ENCODE measurements at regions not wholly inside any gene's neighbourhood (a gene's known extent, or its start where the extent isn't known, plus 50 kb on each side); places are given as distances from the start of the nearest gene placed in this dataset.
"Not testable (repeated sequence)": the region's sequence is repeated elsewhere in the genome, so short reads cannot be mapped to it uniquely, and the experiment has no call there.

DNA sequence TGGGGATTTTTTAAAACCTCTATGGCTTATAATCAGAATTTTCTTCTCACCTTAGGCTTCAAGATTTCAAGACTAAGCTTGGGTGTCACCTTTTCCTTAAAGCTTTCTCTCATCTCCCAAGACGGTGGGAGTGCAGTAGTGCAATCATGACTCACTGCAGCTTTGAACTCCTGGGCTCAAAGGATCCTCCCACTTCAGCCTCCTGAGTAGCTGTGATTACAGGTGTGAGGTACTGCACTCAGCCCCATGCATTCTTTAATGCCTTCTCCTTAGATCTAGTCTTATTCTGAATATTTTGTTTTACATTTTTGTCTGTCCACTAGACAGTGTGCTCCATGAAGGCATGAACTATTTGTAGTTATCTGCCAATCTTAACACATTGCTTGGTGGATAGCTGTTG is 55.7 kb upstream of the FAT3 start:
- no peak for DNase-seq

DNA sequence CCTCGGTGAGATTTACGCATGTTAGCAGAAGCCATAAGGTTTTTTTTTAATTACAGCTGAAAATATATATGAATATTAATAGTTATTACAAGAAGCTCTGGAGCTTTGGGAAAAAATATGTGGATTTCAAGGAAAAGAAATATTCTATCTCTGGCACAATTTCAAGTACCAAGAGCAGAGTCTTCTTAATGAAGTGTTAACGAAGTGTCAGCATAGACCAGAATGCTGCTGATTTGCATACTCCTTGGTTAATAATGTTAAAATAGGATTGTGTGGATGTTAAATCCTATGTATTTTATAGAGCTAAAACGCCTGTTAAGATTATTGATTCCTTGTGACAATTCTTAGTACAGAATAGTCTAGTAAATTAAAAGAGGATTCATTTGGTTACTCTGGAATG is 57.0 kb upstream of the FAT3 start:
- no peak for DNase-seq

DNA sequence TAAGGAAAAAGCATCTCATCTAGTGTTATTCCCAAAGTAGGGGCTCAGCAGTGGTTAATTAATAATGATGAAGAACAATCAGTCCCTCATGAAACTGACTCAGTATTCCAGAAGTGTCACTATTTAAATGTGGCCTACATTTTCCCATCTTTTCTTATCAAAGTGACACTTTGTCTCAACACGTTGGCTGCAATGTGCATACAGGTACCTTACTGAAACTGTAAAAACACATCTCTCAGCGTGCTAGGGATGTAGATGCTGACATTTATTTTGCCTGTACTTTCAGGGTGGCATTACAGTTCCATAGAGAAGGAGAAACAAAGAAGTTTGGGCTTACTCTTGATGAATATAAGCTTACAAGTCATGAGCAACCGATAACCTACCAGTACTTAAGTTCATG is 58.3 kb upstream of the FAT3 start:
- no peak for DNase-seq

DNA sequence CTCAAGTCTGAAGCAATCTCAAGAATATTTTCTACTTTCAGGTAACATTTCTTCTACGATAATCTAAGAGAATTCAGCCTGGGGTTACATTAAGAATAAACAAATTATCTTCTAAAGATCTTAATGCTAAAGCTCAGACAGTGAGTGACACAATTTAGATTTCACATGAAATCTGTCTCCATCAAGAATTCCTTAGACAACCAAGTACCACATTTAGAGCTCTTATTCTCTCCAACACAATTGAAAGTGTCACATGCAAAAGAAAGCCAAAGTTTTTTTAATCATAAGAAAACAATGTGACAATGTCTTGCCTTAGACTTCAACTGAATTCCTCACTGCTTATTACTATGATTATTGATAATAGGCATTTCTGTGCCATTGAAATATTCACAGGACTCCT is 60.7 kb upstream of the FAT3 start:
- no peak for DNase-seq

DNA sequence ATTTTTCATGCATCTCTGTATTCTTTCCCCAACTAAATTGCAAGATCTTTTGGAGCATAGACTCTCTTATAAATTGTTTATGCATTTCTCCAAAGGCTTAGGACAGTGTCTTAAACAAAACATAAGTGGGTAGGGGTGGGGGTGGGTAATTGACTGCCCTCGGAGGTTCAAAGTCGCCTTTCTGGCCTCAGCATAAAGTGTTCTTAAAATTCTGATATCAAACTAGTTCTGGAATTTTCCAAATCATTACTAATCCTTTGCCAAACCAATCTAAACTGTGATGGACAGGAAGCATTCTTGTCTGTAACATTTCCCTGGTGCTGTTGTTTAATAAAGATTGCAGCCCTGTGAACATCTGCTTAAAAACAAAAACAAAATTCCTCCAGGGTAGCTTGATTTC is 61.8 kb upstream of the FAT3 start:
- no peak for DNase-seq

DNA sequence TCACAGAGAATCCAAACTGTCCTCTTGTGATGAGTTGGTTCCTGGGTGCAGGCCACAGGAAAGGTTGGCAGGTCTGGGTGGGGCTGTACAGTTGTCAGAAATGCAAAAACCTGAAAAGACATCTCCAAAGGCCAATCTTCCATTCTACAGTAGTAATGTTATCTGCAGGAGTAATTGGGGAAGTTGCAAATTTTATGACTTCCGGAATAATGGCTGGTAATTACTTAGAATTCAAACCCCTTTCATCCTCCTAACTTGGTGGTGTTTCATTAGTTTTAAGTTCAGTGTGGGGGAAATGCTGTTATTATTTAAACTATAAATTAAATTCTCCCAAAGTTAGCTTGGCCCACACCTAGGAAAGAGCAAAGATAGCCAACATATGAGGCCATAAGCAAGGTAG is 64.7 kb upstream of the FAT3 start:
- no peak for DNase-seq

DNA sequence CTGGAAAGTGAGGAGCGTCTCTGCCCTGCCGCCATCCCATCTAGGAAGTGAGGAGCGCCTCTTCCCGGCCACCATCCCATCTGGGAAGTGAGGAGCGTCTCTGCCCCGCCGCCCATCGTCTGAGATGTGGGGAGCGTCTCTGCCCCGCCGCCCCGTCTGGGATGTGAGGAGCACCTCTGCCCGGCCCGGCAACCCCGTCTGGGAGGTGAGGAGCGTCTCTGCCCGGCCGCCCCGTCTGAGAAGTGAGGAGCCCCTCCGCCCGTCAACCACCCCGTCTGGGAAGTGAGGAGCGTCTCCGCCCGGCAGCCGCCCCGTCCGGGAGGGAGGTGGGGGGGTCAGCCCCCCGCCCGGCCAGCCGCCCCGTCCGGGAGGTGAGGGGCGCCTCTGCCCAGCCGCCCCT is 67.2 kb upstream of the FAT3 start:
- not testable (repeated sequence) for DNase-seq

DNA sequence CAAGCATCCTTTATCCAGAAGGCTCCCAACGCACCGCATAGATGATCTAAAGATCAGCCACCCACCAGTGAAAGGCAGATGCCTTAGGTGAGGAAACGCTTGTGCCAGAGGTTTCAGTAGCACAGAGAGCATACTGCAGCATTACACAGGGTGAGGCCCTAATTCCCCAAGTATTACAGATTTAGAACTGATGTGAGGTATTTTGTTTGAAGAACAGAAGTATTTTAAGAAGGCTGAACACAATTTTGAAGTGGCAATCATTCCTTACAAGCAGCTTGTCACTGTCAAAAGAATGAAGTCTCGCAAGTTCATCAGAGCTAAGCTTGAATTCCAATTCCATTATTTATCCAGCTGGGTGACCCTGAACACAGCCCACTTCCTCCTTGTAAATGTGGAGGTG is 70.0 kb upstream of the FAT3 start:
- no peak for DNase-seq

DNA sequence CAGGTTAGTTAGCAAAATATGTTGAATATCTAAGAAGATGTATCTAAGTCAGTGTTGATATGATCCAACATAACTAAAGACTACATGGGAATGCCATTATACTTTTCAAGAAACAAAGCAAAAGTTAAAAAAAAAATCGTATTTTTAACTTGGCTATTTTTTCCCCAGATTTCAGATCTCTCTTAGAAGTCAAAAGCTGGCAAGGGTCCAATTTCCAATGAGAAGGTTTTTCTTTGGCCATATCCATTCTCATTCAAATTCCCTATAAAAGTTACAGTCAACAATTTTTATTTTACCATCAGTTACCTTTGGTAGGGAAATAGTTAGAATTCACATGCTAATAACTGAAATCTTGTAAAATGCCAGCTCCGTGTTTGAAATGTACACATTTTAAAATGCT is 70.5 kb upstream of the FAT3 start:
- DNase-seq = no peak

DNA sequence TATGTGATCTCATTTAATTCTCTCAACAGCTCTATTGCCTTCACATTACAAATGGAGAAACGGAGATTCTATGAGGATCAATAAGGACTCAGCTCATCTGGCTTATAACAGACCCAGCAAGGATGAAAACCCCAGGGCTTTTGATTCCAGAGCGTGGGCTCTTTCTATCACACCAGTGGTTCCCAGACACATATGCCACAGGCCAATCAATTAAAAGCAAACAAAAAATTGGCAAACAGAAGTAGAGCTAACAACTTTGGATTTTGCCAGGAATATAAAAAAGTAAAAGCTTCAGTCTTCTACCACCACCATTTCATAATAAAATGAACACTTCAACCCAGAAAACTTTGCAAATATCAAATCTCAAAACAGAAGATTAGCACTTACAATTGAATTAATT is 71.1 kb upstream of the FAT3 start:
- no peak for DNase-seq

DNA sequence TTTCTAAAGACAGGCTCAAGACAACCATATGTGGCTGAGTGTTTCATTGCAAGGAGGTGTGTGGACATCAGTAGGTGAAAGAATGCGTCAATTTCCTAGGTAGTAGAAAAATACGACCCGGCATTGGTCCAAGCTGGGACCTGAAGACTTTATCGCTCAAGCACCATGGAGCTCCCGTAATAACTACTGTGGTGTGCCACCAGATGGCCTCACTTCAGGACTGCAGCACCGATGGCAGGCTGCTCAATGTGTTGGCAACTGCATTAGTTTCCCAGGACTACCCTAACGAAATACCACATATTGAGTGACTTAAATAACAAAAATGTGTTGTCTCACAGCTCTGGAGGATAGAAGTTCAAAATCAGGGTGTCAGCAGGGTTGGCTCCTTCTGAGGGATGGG is 72.4 kb upstream of the FAT3 start:
- DNase-seq = no peak

DNA sequence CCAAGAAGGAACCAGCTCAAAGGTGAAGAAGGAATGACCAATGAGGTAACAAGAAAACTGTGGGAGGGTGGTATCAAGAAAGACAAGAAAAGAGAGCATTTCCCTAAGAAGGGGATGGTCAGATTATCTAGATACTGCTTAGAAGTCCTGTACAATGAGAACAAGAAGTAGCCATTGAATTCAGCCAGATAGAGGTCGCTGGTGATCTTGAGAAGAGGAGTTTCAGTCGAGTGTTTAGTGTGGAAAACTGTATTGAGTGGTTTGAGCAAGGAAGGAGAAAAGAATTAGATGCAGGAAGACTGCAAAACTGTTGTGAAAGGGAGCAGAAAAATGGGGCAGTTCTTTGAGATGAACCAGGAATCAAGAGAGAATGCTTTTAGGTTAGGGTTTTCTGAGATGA is 74.6 kb upstream of the FAT3 start:
- DNase-seq = no peak

DNA sequence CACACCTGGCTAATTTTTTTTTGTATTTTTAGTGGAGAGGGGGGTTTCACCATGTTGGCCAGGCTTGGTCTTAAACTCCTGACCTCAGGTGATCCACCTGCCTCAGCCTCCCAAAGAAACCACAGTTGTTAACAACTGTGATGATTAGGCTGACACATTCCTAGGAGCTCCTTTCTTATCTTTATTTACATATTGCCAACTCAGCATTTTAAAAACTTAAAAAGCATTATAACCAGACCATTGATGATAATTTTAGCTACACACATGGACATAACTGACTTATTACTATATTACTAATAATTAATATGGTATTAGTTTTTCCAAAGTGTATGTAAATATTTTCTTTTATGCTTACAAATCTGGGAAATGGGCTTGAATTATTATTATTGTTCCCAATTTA is 82.9 kb upstream of the FAT3 start:
- DNase-seq = no peak

DNA sequence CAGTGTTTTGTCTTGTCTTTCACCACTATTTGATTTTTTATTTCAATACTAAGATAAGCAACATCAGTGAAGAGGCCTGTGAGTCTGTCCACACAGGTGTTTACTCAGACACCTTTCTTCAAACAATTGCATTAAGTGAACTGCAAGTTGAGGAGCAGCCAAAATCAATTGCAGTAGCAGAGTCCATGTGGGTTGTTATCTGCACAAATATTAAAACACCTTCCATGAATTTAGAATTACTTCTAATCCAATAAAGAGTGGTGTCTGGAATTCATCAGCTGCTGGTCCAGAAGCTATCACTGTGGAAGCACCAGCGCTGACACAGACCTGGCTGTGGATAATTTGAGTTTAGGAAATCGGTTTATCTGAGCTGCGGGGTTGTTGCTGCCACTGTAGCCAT is 83.5 kb upstream of the FAT3 start:
- DNase-seq = no peak

DNA sequence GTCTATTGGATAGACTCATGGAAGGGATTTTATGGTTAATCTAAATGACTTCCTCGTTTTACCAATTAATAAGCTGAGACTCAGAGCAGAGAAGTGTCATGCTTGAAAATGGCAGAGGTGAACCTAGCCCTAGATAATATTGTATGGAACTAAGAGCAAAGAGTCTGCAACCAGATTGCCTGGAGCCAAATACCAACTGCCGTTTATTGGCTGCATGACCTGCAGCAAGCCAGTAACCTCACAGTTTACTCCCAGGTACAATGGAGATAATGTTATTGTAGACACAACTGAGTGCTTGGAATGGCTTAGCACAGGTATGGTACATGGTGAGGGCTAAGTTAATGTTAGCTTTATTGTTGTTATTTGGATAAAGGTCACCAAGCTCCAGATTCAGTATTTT is 84.6 kb upstream of the FAT3 start:
- no peak for DNase-seq

DNA sequence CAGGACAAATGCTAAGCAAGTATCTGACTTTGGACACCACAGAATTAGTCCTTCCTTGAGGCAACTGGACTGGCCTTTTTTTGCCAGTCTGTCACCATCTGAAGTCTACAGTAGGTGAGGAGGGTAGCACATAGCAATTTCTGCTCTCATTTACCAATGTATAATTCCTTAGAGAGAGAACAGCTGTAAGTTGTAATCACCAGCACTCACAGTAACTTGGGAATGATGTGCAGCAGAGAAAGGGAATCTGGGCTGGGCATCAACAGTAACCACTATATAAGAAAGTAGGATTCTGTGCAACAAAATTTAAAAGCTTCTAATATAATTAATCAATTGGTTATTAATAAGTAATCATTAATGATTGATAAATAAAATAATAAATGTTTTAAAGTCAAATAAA is 86.3 kb upstream of the FAT3 start:
- no peak for DNase-seq

DNA sequence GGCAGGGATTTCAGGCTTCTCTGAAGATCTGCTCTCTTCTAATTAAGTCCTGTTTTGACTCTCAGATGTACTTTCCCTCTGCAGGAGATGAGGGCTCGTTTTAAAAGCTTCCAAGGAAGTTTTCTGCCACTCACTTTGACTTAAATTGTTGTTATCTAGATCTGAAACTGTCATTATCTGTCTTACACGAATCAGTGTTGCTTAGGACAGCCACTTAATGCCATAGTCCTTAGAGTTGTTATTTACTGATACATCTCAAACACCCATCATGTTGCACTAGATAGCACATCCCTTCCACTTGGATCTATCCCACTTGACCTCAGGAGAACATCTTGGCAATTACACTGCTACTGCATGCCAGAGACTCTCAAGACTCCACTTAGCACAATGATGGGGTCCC is 86.9 kb upstream of the FAT3 start:
- no peak for DNase-seq

DNA sequence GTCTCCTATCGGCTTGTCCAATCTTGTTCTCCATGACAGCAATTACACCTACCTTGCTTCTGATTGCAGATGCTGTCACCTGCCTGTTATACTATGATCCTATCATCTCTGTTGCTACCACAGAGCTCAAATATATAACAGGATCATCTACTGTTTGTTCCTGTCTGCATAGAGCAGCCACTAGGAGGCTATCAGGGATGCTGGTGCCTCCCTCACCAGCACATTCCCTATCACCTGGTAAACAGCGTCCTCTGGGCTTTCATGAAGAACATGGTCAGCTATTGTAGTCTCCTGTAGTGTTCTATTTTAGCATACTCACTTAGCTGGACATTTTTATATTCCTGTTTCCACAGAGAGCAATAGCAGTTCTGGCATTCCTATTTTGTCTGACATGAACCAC is 87.8 kb upstream of the FAT3 start:
- no peak for DNase-seq

DNA sequence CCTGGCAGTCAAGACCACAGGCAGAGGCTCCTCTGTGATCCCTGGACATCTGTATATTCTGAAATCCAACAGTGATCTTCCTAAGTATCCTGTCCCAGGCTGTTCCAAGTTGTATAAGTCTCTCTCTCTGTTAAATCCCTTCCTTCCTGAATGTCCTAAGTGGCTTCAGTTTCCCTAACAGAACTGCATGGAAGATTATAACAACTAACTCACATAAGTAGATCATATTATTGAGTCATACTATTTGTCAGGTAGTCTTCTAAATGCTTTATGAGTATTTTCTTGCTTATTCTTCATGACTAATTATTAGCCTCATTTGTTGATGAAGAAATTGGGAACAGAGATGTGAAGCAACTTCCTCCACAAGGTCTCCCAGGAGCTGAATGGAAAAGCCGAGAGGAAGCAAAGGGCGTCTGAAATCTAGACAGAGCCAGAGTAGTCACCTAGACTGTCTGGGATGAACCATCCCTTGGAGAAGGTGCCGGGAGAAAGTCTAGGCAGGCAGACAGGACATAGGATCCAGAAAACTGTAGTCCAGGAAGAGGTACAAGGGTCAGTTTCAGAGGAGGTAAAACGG is 93.2 kb upstream of the FAT3 start:
- DNase-seq = no peak

DNA sequence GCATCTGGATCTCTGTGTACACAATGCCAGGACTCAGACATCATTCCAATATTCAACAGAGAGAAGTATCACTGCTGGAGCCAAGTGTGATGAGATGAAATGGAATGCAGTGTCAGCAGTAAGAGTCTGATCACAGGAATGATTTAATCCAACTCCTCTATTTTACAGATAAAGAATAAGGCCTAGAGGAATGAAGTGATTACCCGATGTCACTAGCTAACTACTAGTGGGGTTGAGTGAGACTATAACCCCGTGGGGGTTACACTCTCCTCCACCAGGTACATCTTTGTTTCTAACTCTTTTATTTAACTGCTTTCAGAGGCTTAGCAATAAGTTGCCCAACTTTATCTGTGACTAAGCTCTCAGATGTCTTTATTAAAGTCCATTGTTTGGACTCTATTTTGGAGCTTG is 94.2 kb upstream of the FAT3 start:
- no peak for DNase-seq

DNA sequence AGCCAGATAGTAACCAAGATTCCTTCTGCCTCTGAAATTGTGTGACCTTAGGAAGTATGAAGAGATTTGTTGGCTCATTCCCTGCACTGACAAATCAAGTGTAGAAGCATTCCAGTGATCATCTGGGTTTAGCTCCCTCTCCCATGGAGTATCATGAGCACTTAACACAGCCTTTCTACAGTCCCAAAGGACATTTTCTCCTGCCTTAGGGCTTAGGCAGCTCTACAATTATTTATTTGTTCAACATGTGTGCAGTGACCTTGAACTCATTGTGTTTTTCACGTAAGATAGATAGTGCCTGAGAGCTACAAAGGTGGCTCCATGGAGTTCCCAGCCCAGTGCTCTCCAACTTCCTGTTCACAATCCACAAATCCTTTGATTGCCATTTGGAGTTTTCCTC is 94.8 kb upstream of the FAT3 start:
- DNase-seq = no peak

DNA sequence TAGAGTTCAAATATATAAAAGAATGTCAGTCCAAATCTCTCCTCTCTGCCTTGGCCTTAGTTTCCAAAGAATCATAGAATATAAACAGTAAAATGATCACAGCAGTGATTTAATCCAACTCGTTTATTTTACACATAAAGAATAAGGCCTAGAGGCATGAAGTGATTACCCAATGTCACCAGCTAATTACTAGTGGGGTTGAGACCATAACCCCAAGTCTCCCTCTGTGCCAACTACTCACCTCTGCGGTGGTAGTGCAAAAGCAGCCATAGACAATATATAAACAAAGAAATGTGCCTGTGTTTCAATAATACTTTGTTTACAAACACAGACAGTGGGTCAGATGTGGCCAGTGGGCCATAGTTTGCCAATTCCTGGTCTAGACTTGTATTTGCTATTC is 96.6 kb upstream of the FAT3 start:
- no peak for DNase-seq

DNA sequence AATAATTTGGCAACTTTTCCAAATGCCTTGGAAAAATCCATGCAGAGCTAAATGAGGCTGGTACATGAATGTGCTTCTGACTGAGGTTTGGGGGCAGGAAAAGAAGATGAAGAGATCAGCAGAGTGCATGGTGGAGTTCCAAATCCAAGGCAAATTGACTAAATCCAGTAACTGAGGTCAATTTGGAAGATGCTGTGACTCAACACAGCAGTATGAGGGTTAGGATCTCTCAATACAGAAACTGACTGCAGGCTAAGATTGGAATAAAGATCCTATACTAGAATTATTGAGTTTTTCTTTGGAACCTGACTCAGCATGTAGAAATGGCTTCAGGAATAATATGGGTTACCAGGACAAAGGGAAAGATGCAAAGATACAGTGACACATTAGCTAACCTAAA is 99.3 kb upstream of the FAT3 start:
- DNase-seq = no peak

DNA sequence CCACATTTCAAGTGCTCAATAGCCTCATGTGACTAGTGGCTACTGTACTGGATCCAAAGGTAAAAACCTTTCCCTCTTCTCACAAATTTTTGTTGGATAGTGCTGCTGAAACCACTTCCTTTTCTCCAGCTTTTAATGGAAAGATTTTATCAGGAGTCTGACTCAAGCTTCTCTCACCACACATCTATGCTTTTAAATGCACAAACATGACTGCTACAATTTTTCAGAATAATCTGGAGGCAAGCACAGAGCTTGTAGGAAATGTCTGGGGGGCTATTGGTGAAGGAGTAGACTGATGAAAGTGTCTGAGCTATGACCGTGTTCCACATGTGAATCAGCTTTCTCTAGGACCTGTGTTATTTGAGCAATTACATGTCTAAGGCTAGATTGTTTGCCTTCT is 101.1 kb upstream of the FAT3 start:
- no peak for DNase-seq

DNA sequence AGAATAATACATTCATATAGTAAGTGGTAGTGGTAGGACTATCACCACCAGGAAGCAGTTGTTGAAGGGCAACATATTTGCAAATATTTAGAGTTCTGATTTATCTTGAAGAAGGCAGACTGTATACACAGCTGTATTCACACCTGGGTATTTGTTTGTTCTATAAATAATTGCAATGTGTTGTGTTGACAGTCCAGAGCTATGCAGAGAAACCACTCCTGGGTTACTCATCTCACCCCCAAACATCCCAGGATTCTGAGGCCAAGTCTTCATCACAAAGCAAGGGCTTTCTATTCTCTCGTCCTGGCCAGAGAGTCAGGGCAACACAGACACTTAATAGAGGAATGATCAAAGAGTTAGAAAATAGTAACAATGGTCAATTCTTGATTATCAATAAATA is 102.1 kb upstream of the FAT3 start:
- no peak for DNase-seq

DNA sequence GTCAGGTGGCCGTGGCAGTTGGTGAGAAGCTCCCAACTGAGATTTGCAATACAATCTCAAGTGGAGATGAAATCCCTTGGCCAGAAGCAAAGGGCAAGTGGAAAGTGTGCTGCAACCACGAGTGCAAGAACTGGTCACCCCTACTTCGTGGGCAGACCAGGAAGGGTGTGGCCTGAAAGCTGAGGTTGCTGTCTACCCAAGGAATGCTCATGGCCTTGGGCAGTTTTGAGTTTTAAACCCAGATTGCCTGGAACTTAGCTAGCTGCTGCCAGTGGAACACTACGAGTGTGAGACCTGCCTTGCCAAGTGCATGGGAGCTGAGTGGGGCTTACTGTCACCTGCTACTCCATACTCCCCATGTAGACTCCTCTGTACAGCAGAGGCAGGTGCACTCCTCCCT is 113.3 kb upstream of the FAT3 start:
- no peak for DNase-seq

All from femur (tissue), 1 donor.